C4-2B (cell line): ENCODE measurements at regions not wholly inside any gene's neighbourhood (a gene's known extent, or its start where the extent isn't known, plus 50 kb on each side); places are given as distances from the start of the nearest gene placed in this dataset.

ENCODE experiments used
- ZFX ChIP-seq: fragments of 450-650 bp; IDR thresholded peaks from 2 replicates; pipeline ENCODE4 v1.6.1; 2017
- TF ChIP-seq, protein P1 (sequence below): fragments of 450-650 bp; conservative IDR thresholded peaks from 2 replicates; pipeline ENCODE4 v1.5.1; 2017; ENCODE audit warnings: mild to moderate bottlenecking

DNA sequence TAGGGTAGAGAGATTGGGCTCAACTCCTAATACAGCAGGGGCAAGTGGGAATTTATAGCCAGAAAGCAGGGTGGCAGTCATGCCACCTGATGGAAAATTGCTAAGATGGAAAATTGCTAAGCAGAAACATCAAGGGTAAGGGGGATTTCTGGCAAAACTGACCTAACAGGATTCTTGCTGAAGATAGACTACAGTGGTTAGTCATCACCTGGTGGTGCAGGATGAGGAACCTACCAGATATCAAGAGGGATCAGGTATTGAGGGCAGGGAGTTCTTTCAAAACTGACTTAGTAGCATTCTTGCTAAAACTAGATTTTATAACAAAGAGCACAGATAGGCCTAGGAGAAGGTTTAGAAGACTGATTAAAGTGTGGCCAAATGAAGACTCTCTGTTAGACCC is 292.9 kb downstream of the PLPP3 start:
- TF ChIP-seq, protein P1, sequence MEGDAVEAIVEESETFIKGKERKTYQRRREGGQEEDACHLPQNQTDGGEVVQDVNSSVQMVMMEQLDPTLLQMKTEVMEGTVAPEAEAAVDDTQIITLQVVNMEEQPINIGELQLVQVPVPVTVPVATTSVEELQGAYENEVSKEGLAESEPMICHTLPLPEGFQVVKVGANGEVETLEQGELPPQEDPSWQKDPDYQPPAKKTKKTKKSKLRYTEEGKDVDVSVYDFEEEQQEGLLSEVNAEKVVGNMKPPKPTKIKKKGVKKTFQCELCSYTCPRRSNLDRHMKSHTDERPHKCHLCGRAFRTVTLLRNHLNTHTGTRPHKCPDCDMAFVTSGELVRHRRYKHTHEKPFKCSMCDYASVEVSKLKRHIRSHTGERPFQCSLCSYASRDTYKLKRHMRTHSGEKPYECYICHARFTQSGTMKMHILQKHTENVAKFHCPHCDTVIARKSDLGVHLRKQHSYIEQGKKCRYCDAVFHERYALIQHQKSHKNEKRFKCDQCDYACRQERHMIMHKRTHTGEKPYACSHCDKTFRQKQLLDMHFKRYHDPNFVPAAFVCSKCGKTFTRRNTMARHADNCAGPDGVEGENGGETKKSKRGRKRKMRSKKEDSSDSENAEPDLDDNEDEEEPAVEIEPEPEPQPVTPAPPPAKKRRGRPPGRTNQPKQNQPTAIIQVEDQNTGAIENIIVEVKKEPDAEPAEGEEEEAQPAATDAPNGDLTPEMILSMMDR, result no peak
- TF ChIP-seq ZFX, result no peak
